Vagina (tissue), 2 donors: ENCODE measurements at regions not wholly inside any gene's neighbourhood (a gene's known extent, or its start where the extent isn't known, plus 50 kb on each side); places are given as distances from the start of the nearest gene placed in this dataset.

ENCODE experiments used
- CTCF ChIP-seq, 3 experiments: fragments of 450-650 bp in 2 of 3; fragments of 200-600 bp in 1 of 3; sonication (generic) in 1 of 3; IDR thresholded peaks; one replicate each; pipeline ENCODE4 v1.5.1; 2017 to 2019; ENCODE audit warnings: antibody characterized with exemption in 3 of 3, mild to moderate bottlenecking in 2 of 3, moderate library complexity in 2 of 3
- POLR2A ChIP-seq, 2 donors: fragments of 450-650 bp; IDR thresholded peaks; one replicate each; pipeline ENCODE4 v1.6.1; 2017; ENCODE audit warnings: antibody characterized with exemption in 2 of 2, mild to moderate bottlenecking in 2 of 2, moderate library complexity in 2 of 2

DNA sequence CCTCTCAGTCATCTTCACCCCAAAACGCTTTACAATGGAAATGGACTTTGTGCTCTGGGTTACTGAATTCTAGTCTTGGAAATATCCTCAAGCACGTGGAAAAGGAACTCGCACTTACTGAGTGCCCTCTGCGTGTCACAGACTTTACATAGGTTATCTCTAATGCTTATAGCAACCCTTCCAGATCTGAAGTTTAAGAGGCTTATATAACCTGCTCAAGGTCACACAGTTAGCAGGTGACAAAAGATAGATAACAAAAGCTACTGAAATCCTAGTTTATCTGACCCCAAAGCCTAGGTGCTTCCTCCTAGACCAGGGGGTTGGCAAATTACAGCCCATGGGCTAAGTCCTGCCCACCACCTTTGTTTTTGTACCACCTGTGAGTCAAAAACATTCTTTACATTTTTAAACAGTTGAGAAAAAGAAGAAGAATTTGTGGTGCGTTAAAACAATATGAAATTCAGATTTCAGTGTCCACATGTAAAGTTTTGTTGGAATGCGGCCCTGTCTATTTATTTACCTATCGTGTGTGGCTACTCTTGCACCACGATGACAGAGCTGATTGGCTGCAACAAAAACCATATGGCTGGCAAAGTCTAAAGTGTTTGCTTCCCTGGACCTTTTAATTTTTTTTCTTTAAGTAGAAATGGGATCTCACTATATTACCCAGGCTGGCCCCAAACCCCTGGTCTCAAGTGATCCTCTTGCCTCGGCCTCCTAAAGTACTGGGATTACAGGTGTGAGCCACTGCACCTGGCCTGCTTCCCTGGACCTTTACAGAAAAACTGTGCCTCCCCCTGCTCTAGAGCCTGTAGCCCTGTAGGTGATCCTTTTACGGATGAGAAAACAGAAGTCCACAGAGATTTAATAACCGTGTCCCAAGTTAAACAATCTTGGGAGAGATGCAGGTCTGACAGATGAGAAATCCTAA lies 110.2 kb upstream of the RREB1 start:
- TF ChIP-seq CTCF (IDR thresholded peaks at IDR 0.05) (no peak), POLR2A (IDR thresholded peaks at IDR 0.05) (no peak)
